IPS-18a (cell line): ENCODE measurements at regions not wholly inside any gene's neighbourhood (a gene's known extent, or its start where the extent isn't known, plus 50 kb on each side); places are given as distances from the start of the nearest gene placed in this dataset.
"Not testable (repeated sequence)": the region's sequence is repeated elsewhere in the genome, so short reads cannot be mapped to it uniquely, and the experiment has no call there.

ENCODE experiments used
- H3K27ac ChIP-seq: one replicate; pipeline ENCODE4 v1.5.1; 2013; ENCODE audit warnings: low read length
- H3K27me3 ChIP-seq: one replicate; pipeline ENCODE4 v1.6.1; 2013; ENCODE audit warnings: mild to moderate bottlenecking, low read length; ENCODE audit not compliant: control insufficient read depth, insufficient read depth
- H3K36me3 ChIP-seq: one replicate; pipeline ENCODE4 v1.6.1; 2013; ENCODE audit warnings: low read depth, low read length; ENCODE audit not compliant: control insufficient read depth
- H3K4me1 ChIP-seq: one replicate; pipeline ENCODE4 v1.6.1; 2013; ENCODE audit warnings: low read depth, low read length; ENCODE audit not compliant: control insufficient read depth
- H3K4me3 ChIP-seq: one replicate; pipeline ENCODE4 v1.5.1; 2013; ENCODE audit warnings: low read length
- H3K9ac ChIP-seq: one replicate; pipeline ENCODE4 v1.6.1; 2013; ENCODE audit warnings: mild to moderate bottlenecking, low read length, moderate library complexity
- H3K9me3 ChIP-seq: one replicate; pipeline ENCODE4 v1.6.1; 2013; ENCODE audit warnings: low read depth, low read length; ENCODE audit not compliant: control insufficient read depth

DNA sequence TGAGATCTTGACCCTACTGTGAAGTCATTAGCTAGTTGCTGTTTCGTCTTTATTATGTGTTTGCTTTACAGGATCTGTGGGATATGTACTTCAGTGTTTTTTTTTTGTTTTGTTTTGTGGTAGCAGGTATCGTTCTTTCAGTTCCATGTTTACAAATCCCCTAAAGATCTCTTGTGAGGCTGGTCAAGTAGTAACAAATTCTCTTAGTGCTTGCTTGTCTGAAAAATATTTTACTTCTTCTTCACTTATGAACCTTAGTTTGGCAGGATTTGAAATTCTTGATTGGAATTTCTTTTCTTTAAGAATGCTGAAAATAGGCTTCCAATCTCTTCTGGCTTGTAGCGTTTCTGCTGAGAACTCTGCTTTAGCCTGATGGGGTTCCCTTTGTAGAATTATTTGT is 235.8 kb upstream of the ALCAM start:
- H3K4me1 ChIP-seq, result no peaks in the 10 kb centered on the region
- no peaks in the 10 kb centered on the region for H3K27me3 ChIP-seq
- no peak overlapping the region for H3K9ac ChIP-seq

GRCh38 chr3:105137911-105138310 is 228.8 kb upstream of the ALCAM start:
- Histone ChIP-seq H3K36me3 (no peaks in the 10 kb centered on the region), H3K4me3 (no peak overlapping the region), H3K27me3 (no peaks in the 10 kb centered on the region), H3K27ac (no peak overlapping the region), H3K4me1 (no peaks in the 10 kb centered on the region), H3K9me3 (no peaks in the 10 kb centered on the region), H3K9ac (no peak overlapping the region)

More for the DNA sequence above, 235.8 kb upstream of the ALCAM start:
- Histone ChIP-seq H3K4me3 (no peak overlapping the region), H3K36me3 (no peaks in the 10 kb centered on the region), H3K9me3 (no peaks in the 10 kb centered on the region), H3K27ac (no peak overlapping the region)

GRCh38 chr3:105139881-105140560 is 226.7 kb upstream of the ALCAM start:
- H3K9me3 ChIP-seq, result no peaks in the 10 kb centered on the region
- H3K27ac ChIP-seq, result no peak overlapping the region
- no peaks in the 10 kb centered on the region for H3K4me1 ChIP-seq
- no peaks in the 10 kb centered on the region for H3K27me3 ChIP-seq
- no peak overlapping the region for H3K4me3 ChIP-seq
- H3K9ac ChIP-seq, result no peak overlapping the region
- H3K36me3 ChIP-seq, result no peaks in the 10 kb centered on the region

DNA sequence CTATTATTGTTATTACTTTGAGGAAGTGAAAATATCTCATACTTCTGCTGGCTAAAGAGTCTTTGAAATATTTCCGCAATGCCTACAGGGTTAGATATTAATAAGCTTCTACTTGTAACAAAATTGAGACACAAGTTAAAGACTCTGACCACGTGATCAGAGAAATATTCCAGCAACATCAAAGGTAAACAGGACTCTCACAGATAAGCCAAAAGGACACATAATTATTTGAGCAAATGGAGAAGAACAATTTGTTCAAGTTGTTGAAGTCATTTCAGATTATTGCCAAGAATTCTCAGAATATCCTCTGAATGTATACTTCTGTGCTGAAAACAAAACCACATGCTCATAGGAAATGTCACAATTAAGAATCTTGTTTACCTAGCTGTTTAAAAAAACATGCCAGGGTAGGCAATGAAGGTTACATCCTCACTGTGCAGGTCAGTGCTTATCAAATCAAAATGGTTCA is 225.8 kb upstream of the ALCAM start:
- Histone ChIP-seq H3K36me3 (no peaks in the 10 kb centered on the region), H3K4me3 (no peak overlapping the region), H3K9ac (no peak overlapping the region), H3K9me3 (no peaks in the 10 kb centered on the region), H3K27me3 (no peaks in the 10 kb centered on the region), H3K27ac (no peak overlapping the region), H3K4me1 (no peaks in the 10 kb centered on the region)

GRCh38 chr3:105144837-105145236 is 221.9 kb upstream of the ALCAM start:
- Histone ChIP-seq H3K27ac (no peak overlapping the region), H3K9ac (no peak overlapping the region), H3K27me3 (no peaks in the 10 kb centered on the region), H3K9me3 (no peaks in the 10 kb centered on the region), H3K4me3 (no peak overlapping the region), H3K4me1 (no peaks in the 10 kb centered on the region), H3K36me3 (no peaks in the 10 kb centered on the region)

- Histone ChIP-seq H3K27ac (no peak overlapping the region), H3K27me3 (no peaks in the 10 kb centered on the region), H3K4me3 (no peak overlapping the region), H3K9me3 (no peaks in the 10 kb centered on the region), H3K9ac (no peak overlapping the region), H3K36me3 (no peaks in the 10 kb centered on the region), H3K4me1 (no peaks in the 10 kb centered on the region)
These were observed 221.2 kb upstream of the ALCAM start for GRCh38 chr3:105145511-105145910.

DNA sequence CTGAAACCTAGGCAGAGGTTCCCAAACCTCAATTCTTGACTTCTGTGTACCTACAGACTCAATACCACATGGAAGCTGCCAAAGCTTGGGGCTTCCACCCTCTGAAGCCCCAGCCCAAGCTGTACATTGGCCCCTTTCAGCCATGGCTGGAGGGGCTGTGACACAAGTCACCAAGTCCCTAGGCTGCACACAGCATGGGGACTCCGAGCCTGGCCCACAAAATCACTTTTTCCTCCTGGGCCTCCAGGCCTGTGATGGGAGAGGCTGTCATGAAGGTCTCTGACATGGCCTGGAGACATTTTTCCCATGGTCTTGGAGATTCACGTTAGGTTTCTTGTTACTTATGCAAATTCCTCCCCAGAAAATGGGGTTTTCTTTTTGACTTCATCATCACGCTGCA is 217.5 kb upstream of the ALCAM start:
- not testable (repeated sequence) for H3K36me3 ChIP-seq, H3K27me3 ChIP-seq, H3K27ac ChIP-seq, H3K4me3 ChIP-seq, H3K9me3 ChIP-seq, H3K9ac ChIP-seq, H3K4me1 ChIP-seq

GRCh38 chr3:105152987-105153386 is 213.7 kb upstream of the ALCAM start:
- Histone ChIP-seq H3K36me3 (no peaks in the 10 kb centered on the region), H3K4me1 (peaks cover 15% of the 10 kb centered on the region), H3K27me3 (no peaks in the 10 kb centered on the region), H3K9ac (no peak overlapping the region), H3K27ac (no peak overlapping the region), H3K9me3 (no peaks in the 10 kb centered on the region), H3K4me3 (no peak overlapping the region)

DNA sequence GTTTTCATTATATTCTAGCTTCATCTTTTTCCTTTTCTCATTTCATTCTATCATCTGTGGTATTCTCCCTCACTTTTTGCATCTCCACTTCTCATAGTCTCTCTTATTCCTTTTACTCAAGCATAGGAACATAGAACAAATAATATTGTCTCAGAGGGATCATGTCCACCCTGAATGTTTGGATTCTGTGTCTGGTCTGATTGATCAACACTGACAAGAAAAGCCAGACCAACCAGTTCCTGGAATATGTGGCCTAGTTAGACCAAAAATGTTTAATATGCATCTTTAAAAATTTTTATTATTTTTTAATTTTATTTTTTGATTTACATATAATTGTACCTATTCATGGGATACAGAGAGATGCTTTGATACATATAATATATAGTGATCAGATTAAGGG is 212.0 kb upstream of the ALCAM start:
- H3K4me3 ChIP-seq, result no peak overlapping the region
- no peaks in the 10 kb centered on the region for H3K9me3 ChIP-seq
- no peaks in the 10 kb centered on the region for H3K36me3 ChIP-seq
- no peak overlapping the region for H3K27ac ChIP-seq
- H3K9ac ChIP-seq, result no peak overlapping the region
- H3K4me1 ChIP-seq, result peaks cover 18% of the 10 kb centered on the region
- no peaks in the 10 kb centered on the region for H3K27me3 ChIP-seq

- Histone ChIP-seq H3K9me3 (no peaks in the 10 kb centered on the region), H3K9ac (peak overlapping the region; percentile 25), H3K27me3 (no peaks in the 10 kb centered on the region), H3K4me1 (peaks cover 18% of the 10 kb centered on the region), H3K36me3 (no peaks in the 10 kb centered on the region), H3K27ac (peak overlapping the region; percentile 39), H3K4me3 (no peak overlapping the region)
These were observed 209.5 kb upstream of the ALCAM start for GRCh38 chr3:105157067-105157765.

- Histone ChIP-seq H3K27me3 (no peaks in the 10 kb centered on the region), H3K27ac (peak overlapping the region; percentile 76), H3K36me3 (no peaks in the 10 kb centered on the region), H3K9ac (peak overlapping the region; percentile 13), H3K9me3 (no peaks in the 10 kb centered on the region), H3K4me1 (peaks cover 18% of the 10 kb centered on the region), H3K4me3 (no peak overlapping the region)
These were observed 209.0 kb upstream of the ALCAM start for GRCh38 chr3:105157766-105158085.

DNA sequence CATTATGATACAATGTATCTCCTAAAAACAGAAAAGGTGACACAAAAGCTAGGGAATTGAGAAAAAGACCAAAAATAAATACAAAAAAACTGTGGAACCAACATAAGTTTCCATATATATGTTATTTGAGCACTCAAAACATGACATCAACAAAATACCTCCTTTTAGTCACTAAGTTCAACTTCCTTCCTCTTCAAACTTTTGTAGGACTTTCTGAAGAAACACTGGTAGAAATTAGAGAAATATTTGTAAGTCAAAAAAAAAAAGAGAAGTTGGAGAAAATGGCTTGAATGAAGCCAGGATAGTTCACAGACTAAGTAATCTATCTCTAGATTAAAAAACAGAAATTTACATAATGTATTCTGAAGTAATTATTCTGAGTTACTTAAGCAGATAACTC is 208.4 kb upstream of the ALCAM start:
- Histone ChIP-seq H3K9me3 (no peaks in the 10 kb centered on the region), H3K4me3 (no peak overlapping the region), H3K27me3 (no peaks in the 10 kb centered on the region), H3K4me1 (peaks cover 18% of the 10 kb centered on the region), H3K36me3 (no peaks in the 10 kb centered on the region), H3K9ac (peak overlapping the region; percentile 13), H3K27ac (peak overlapping the region; percentile 76)
